RWPE2 (cell line): ENCODE measurements at regions not wholly inside any gene's neighbourhood (a gene's known extent, or its start where the extent isn't known, plus 50 kb on each side); places are given as distances from the start of the nearest gene placed in this dataset.

Experiments used
- ATAC-seq: fragments of 200-7000 bp; cut with Tn5 transposase; 3 replicates; pipeline ENCODE4 v1.9.1; 2021; ENCODE audit warnings: low read depth
- DNase-seq: peaks from one replicate; pipeline ENCODE4 v3.0.0-alpha.2; 2020; ENCODE audit warnings: low spot score
- H3K27ac ChIP-seq: fragments of 450-650 bp; 2 replicates; pipeline ENCODE4 v1.5.1; 2017; ENCODE audit warnings: mild to moderate bottlenecking; ENCODE audit not compliant: poor library complexity, severe bottlenecking
- H3K27me3 ChIP-seq: fragments of 250-450 bp; sonication (Bioruptor Pico); 2 replicates; pipeline ENCODE4 v1.5.1; 2021; ENCODE audit warnings: mild to moderate bottlenecking, moderate library complexity; ENCODE audit not compliant: insufficient read depth, poor library complexity, severe bottlenecking
- H3K36me3 ChIP-seq: fragments of 250-450 bp; sonication (Bioruptor Pico); 2 replicates; pipeline ENCODE4 v1.5.1; 2020; ENCODE audit warnings: low read depth, mild to moderate bottlenecking, moderate library complexity
- H3K4me1 ChIP-seq: fragments of 250-450 bp; sonication (Bioruptor Pico); 2 replicates; pipeline ENCODE4 v1.5.1; 2021; ENCODE audit warnings: mild to moderate bottlenecking, moderate library complexity; ENCODE audit not compliant: insufficient read depth, poor library complexity, severe bottlenecking
- H3K4me3 ChIP-seq: fragments of 250-450 bp; sonication (Bioruptor Pico); 2 replicates; pipeline ENCODE4 v1.5.1; 2021; ENCODE audit warnings: mild to moderate bottlenecking, moderate library complexity; ENCODE audit not compliant: severe bottlenecking
- H3K9me3 ChIP-seq: fragments of 250-450 bp; sonication (Bioruptor Pico); 2 replicates; pipeline ENCODE4 v1.5.1; 2021; ENCODE audit warnings: mild to moderate bottlenecking, moderate library complexity; ENCODE audit not compliant: severe bottlenecking
- TF ChIP-seq, protein P1 (sequence below): fragments of 450-650 bp; IDR thresholded peaks from one replicate; pipeline ENCODE4 v1.5.1; 2017; ENCODE audit warnings: mild to moderate bottlenecking, moderate library complexity; ENCODE audit not compliant: poor library complexity, severe bottlenecking

DNA sequence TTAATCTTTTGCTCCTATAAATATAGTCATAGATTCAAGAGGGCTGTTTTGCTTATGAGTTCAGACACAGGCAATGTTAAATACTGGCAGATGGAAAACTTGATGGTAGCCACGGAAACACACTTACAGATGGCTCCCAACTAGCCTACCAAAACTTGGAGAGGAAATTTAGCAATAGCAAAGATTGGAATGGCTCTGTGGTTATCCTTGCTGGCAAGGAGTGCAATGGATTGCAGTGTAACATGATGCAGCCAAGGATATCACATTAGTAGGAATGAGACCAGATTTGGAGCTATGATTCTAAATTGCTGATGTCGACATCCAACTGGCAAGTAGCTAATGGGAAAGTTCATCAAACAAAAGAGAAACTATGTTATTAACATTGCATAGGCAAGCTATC lies 791.0 kb upstream of the DIAPH2 start:
- ATAC-seq: no peak
- DNase-seq: no peak
- TF ChIP-seq, protein P1, sequence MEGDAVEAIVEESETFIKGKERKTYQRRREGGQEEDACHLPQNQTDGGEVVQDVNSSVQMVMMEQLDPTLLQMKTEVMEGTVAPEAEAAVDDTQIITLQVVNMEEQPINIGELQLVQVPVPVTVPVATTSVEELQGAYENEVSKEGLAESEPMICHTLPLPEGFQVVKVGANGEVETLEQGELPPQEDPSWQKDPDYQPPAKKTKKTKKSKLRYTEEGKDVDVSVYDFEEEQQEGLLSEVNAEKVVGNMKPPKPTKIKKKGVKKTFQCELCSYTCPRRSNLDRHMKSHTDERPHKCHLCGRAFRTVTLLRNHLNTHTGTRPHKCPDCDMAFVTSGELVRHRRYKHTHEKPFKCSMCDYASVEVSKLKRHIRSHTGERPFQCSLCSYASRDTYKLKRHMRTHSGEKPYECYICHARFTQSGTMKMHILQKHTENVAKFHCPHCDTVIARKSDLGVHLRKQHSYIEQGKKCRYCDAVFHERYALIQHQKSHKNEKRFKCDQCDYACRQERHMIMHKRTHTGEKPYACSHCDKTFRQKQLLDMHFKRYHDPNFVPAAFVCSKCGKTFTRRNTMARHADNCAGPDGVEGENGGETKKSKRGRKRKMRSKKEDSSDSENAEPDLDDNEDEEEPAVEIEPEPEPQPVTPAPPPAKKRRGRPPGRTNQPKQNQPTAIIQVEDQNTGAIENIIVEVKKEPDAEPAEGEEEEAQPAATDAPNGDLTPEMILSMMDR: no peak

DNA sequence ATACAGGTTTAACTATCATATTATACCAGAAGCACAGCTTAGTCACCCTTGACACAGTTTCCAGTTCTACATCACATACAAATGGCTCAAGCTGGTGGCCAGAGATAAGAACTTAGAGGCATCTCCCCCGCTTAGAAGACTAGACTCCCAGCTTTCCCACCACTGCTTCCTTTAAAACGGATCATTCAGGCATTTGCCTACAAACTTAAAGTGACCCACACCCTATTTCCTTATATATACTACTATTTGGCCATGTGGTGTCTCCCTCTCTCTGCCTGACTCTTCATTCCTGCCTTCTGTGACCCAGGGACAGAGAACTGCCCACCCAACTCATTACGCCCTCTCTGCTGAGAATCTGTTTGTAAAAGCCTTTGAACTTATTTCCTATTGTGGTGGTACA lies 781.2 kb upstream of the DIAPH2 start:
- DNase-seq: no peak
- H3K27ac ChIP-seq: no peak overlapping the region
- no peaks in the 10 kb centered on the region for H3K36me3 ChIP-seq
- no peak for ATAC-seq
- H3K27me3 ChIP-seq: no peaks in the 10 kb centered on the region
- H3K4me1 ChIP-seq: no peaks in the 10 kb centered on the region
- TF ChIP-seq, protein P1: peak; percentile 6
- H3K9me3 ChIP-seq: no peaks in the 10 kb centered on the region
- H3K4me3 ChIP-seq: no peak overlapping the region

More for the DNA sequence above, 791.0 kb upstream of the DIAPH2 start:
- no peaks in the 10 kb centered on the region for H3K9me3 ChIP-seq
- H3K4me1 ChIP-seq: no peaks in the 10 kb centered on the region
- H3K4me3 ChIP-seq: no peak overlapping the region
- no peaks in the 10 kb centered on the region for H3K27me3 ChIP-seq
- H3K36me3 ChIP-seq: no peaks in the 10 kb centered on the region
- H3K27ac ChIP-seq: no peak overlapping the region

DNA sequence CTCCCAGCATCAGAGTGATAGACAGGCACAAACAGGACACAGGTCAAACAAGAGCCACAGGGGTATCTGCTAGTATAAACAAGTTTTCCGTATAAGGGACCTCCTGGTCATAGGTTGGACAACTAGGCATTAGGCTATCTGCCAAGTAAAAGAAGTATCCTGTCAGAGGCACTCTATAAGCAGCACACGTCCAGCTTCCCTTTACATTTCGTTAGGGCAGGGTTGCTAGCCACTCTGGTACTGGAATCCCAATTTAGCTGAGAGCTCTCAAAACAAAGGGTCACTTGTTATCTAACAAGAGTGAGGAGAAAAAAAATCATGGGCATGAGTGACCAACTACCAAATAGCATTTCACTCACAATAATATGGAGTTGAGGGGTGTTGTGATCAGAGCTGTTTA lies 780.7 kb upstream of the DIAPH2 start:
- H3K4me1 ChIP-seq: no peaks in the 10 kb centered on the region
- no peak overlapping the region for H3K4me3 ChIP-seq
- DNase-seq: no peak
- TF ChIP-seq, protein P1: no peak
- no peak overlapping the region for H3K27ac ChIP-seq
- no peaks in the 10 kb centered on the region for H3K36me3 ChIP-seq
- no peaks in the 10 kb centered on the region for H3K27me3 ChIP-seq
- H3K9me3 ChIP-seq: no peaks in the 10 kb centered on the region
- no peak for ATAC-seq

DNA sequence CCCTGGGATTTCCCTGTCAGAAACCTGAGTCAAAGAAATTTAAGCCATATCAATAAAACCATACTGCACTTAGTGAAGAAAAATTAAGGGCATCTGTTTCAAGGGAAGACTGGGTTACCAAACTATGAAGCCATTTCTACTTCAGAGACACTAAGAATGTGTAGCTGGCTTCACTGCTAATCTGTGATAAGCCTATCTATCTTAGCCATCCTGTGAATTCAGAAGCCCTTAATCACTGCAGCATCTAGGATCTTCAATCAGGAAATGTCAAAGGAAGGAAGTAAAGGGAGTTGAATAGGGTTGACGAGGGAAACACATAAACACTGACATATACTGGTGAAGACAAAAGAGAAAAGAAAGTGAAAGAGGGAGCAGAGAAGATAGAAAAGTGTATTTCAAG lies 777.6 kb upstream of the DIAPH2 start:
- Histone ChIP-seq H3K4me1 (no peaks in the 10 kb centered on the region), H3K9me3 (no peaks in the 10 kb centered on the region), H3K36me3 (no peaks in the 10 kb centered on the region), H3K27me3 (no peaks in the 10 kb centered on the region), H3K4me3 (no peak overlapping the region), H3K27ac (no peak overlapping the region)
- DNase-seq (no peak), ATAC-seq (no peak)
- TF ChIP-seq, protein P1: no peak

DNA sequence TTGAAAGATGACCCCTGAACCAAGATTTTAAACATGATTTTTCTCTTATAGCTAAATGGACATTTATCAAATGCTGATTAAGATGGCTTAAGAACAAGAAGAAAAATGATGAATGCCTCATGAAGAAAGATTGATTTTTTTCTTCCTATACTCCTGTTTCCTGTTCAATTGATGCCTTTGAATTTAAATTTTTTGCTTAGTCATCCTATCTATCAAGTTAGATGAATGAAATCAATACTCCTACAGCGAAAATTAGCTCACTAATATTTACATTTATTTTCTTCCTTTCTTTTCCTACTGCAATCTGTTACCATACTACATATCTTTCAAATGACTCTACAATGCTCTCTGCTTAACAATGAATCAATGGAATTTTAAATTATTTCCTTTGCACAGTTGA lies 773.6 kb upstream of the DIAPH2 start:
- no peaks in the 10 kb centered on the region for H3K27me3 ChIP-seq
- no peaks in the 10 kb centered on the region for H3K36me3 ChIP-seq
- DNase-seq: no peak
- no peak for ATAC-seq
- H3K9me3 ChIP-seq: no peaks in the 10 kb centered on the region
- no peak overlapping the region for H3K4me3 ChIP-seq
- no peak overlapping the region for H3K27ac ChIP-seq
- H3K4me1 ChIP-seq: no peaks in the 10 kb centered on the region
- TF ChIP-seq, protein P1: no peak
